ENCODE measurements at regions not wholly inside any gene's neighbourhood (a gene's known extent, or its start where the extent isn't known, plus 50 kb on each side); places are given as distances from the start of the nearest gene placed in this dataset.
"Not testable (repeated sequence)": the region's sequence is repeated elsewhere in the genome, so short reads cannot be mapped to it uniquely, and the experiment has no call there.

GRCh38 chr7:150016651-150017189, 143.0 kb downstream of the ATP6V0E2 start:
- DNase-seq; H3K4me1 Mint-ChIP-seq (ENCODE audit: low read depth); H3K36me3 Mint-ChIP-seq (ENCODE audit: insufficient read depth); H3K4me3 Mint-ChIP-seq; H3K27me3 Mint-ChIP-seq (ENCODE audit: low read depth); ATAC-seq; H3K9me3 Mint-ChIP-seq: not testable (repeated sequence)

DNA sequence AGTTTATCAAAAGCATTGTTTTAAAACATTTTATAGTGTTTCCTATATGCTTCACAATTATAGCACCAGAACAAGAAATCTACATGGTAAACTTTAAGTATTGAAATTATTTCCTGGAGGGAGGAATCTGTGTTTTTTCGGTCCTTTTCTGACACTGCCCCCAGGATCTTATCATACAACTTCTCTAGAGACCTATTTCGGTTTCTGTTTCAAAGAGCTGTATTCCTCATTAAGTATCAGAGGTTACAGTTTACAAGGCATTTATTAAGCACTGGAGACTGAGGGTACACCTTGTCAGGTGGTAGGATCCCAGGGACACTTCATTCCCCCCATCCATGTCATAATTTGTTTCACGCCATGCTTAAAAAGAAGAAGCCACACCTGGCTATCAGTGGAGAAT, 146.4 kb downstream of the ATP6V0E2 start:
- not testable (repeated sequence) for DNase-seq; H3K36me3 Mint-ChIP-seq (ENCODE audit: insufficient read depth)

GRCh38 chr7:150024550-150025490, 151.1 kb downstream of the ATP6V0E2 start:
- not testable (repeated sequence) for H3K36me3 Mint-ChIP-seq (ENCODE audit: insufficient read depth); H3K4me3 Mint-ChIP-seq; DNase-seq; H3K9me3 Mint-ChIP-seq; H3K27me3 Mint-ChIP-seq (ENCODE audit: low read depth); H3K4me1 Mint-ChIP-seq (ENCODE audit: low read depth); ATAC-seq

More for the DNA sequence above, 146.4 kb downstream of the ATP6V0E2 start:
- H3K4me1 Mint-ChIP-seq (ENCODE audit: low read depth); ATAC-seq; H3K9me3 Mint-ChIP-seq; H3K4me3 Mint-ChIP-seq; H3K27me3 Mint-ChIP-seq (ENCODE audit: low read depth): not testable (repeated sequence)

GRCh38 chr7:150025802-150026201, 152.0 kb downstream of the ATP6V0E2 start:
- H3K27me3 Mint-ChIP-seq (ENCODE audit: low read depth); H3K9me3 Mint-ChIP-seq; ATAC-seq; H3K36me3 Mint-ChIP-seq (ENCODE audit: insufficient read depth); H3K4me3 Mint-ChIP-seq; H3K4me1 Mint-ChIP-seq (ENCODE audit: low read depth); DNase-seq: not testable (repeated sequence)

GRCh38 chr7:150028344-150029012, 154.7 kb downstream of the ATP6V0E2 start:
- not testable (repeated sequence) for H3K9me3 Mint-ChIP-seq; DNase-seq; H3K4me1 Mint-ChIP-seq (ENCODE audit: low read depth); H3K4me3 Mint-ChIP-seq; H3K36me3 Mint-ChIP-seq (ENCODE audit: insufficient read depth); H3K27me3 Mint-ChIP-seq (ENCODE audit: low read depth); ATAC-seq

GRCh38 chr7:150029013-150029389, 155.2 kb downstream of the ATP6V0E2 start:
- not testable (repeated sequence) for H3K4me3 Mint-ChIP-seq; ATAC-seq; DNase-seq; H3K4me1 Mint-ChIP-seq (ENCODE audit: low read depth); H3K36me3 Mint-ChIP-seq (ENCODE audit: insufficient read depth); H3K27me3 Mint-ChIP-seq (ENCODE audit: low read depth); H3K9me3 Mint-ChIP-seq

GRCh38 chr7:150031733-150032132, 158.0 kb downstream of the ATP6V0E2 start:
- not testable (repeated sequence) for H3K9me3 Mint-ChIP-seq; H3K4me3 Mint-ChIP-seq; H3K4me1 Mint-ChIP-seq (ENCODE audit: low read depth); H3K36me3 Mint-ChIP-seq (ENCODE audit: insufficient read depth); ATAC-seq; DNase-seq; H3K27me3 Mint-ChIP-seq (ENCODE audit: low read depth)

- not testable (repeated sequence) for DNase-seq, H3K4me3 Mint-ChIP-seq
Observed at GRCh38 chr7:150033711-150034110, 159.9 kb downstream of the ATP6V0E2 start.

DNA sequence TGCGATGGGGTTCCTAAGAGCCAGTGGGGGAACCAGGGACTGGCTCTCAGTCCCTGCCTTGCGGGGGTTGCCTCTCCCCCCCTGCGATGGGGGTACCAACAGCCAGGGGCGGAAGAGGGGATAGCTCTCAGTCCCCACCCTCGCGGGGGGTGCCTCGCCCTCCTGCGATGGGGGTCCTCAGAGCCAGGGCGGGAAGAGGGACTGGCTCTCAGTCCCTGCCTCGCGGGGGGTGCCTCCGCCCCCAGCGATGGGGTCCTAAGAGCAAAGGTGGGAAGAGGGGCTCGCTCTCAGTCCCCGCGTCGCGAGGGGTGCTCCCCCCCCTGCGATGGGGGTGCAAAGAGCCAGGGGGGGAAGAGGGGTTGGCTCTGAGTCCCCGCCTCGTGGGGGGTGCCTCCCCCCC, 162.0 kb downstream of the ATP6V0E2 start:
- H3K9me3 Mint-ChIP-seq; H3K4me3 Mint-ChIP-seq; DNase-seq; H3K4me1 Mint-ChIP-seq (ENCODE audit: low read depth); H3K36me3 Mint-ChIP-seq (ENCODE audit: insufficient read depth); H3K27me3 Mint-ChIP-seq (ENCODE audit: low read depth); ATAC-seq: not testable (repeated sequence)

More at GRCh38 chr7:150033711-150034110, 159.9 kb downstream of the ATP6V0E2 start:
- H3K4me1 Mint-ChIP-seq (ENCODE audit: low read depth); H3K36me3 Mint-ChIP-seq (ENCODE audit: insufficient read depth); H3K27me3 Mint-ChIP-seq (ENCODE audit: low read depth); ATAC-seq; H3K9me3 Mint-ChIP-seq: not testable (repeated sequence)

DNA sequence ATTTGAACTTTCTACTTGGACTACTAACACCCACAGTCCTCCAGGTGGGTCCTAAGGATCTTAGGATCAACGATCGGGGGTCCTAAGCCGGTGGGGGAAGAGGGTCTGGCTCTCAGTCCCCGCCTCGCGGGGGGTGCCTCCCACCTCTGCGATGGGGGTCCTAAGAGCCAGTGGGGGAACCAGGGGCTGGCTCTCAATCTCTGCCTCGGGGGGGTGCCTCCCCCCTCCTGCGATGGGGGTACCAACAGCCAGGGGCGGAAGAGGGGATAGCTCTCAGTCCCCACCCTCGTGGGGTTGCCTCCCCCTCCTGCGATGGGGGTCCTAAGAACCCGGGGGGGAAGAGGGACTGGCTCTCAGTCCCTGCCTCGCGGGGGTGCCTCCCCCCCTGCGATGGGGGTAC, 165.3 kb downstream of the ATP6V0E2 start:
- not testable (repeated sequence) for H3K4me3 Mint-ChIP-seq; ATAC-seq; H3K36me3 Mint-ChIP-seq (ENCODE audit: insufficient read depth); H3K9me3 Mint-ChIP-seq; DNase-seq; H3K4me1 Mint-ChIP-seq (ENCODE audit: low read depth); H3K27me3 Mint-ChIP-seq (ENCODE audit: low read depth)

DNA sequence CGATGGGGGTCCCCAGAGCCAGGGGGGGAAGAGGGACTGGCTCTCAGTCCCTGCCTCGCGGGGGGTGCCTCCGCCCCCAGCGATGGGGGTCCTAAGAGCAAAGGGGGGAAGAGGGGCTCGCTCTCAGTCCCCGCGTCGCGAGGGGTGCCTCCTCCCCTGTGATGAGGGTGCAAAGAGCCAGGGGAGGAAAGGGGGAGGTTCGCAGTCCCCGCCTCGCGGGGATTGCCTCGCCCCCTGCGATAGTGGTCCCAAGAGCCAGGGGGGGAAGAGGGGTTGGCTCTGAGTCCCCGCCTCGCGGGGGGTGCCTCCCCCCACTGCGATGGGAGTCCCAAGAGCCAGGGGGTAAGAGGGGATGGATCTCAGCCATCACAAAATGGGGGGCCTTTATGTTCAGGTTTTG, 168.5 kb downstream of the ATP6V0E2 start:
- not testable (repeated sequence) for DNase-seq; ATAC-seq; H3K4me3 Mint-ChIP-seq; H3K4me1 Mint-ChIP-seq (ENCODE audit: low read depth); H3K9me3 Mint-ChIP-seq; H3K36me3 Mint-ChIP-seq (ENCODE audit: insufficient read depth)
- H3K27me3 Mint-ChIP-seq (ENCODE audit: low read depth) = peaks cover 21% of the 10 kb centered on the region

DNA sequence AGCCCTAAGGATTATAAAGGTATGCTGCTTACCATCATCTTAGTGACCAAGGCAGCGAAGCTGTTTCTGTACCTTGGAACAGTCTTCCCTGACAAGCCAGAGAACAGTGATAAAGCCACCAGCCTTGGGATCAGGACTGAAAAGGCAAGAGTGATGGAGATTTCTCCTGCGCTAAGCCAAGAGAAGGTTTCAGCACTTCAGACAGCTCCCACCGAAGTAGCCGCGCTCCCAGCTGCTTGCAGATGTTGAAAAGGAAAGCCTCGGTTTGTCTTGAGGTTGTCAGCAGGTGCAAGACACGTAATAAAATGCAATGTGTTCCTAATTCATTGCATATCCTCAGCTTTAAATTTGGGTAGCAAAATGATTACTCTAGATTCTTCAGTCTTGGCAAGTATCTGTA, 171.0 kb downstream of the ATP6V0E2 start:
- not testable (repeated sequence) for H3K4me3 Mint-ChIP-seq; H3K9me3 Mint-ChIP-seq; DNase-seq; H3K36me3 Mint-ChIP-seq (ENCODE audit: insufficient read depth); ATAC-seq
- H3K27me3 Mint-ChIP-seq (ENCODE audit: low read depth) = peaks cover 33% of the 10 kb centered on the region
- peaks cover 11% of the 10 kb centered on the region for H3K4me1 Mint-ChIP-seq (ENCODE audit: low read depth)

- H3K9me3 Mint-ChIP-seq; ATAC-seq; DNase-seq; H3K36me3 Mint-ChIP-seq (ENCODE audit: insufficient read depth); H3K4me3 Mint-ChIP-seq: not testable (repeated sequence)
- Mint-ChIP-seq H3K4me1 (ENCODE audit: low read depth) (peaks cover 11% of the 10 kb centered on the region), H3K27me3 (ENCODE audit: low read depth) (peaks cover 37% of the 10 kb centered on the region)
Observed at GRCh38 chr7:150045596-150045995, 171.8 kb downstream of the ATP6V0E2 start.

DNA sequence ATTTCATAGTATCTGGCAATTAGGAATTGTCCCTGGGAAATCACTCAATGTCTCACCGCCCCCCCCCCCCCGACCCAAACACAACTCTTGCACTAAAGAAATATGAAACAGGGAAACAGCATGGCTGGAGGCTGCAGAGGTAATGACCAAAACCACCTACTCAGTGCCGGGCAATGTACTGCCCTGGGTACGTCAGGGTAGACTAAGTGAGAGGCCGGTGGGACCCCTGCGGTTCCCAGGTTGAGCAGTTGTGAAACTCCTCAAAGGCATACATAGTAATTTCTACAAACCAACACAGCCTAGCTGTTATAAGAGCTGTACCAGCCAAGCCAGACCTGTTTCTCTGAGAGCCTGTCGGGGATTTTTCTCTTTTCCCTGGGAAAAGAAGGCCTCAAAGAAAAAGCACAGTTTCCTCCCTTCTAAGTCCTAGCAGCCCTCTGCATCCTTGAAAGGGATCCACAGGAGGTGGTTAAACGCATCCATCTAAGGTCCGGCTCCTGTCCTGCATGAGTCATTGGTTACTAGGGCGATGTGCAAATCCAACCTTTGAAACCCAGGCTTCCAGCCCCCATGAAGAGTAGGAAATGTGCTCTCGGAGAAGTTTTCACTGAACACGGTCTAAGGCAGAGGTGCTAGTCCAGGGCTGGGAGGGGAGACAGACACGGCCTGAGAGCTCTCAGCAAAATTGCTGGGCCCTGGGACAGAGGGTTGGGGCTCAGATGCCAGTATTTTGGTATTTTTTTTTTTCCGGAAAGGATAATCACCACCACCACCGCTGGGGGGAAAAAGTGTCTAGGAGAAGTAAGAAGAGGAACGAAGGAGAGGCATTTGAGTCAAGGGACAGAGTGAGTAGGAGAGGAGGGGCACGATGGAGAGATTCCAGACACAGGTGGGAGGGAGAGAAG, 172.8 kb downstream of the ATP6V0E2 start:
- ATAC-seq; H3K36me3 Mint-ChIP-seq (ENCODE audit: insufficient read depth); H3K9me3 Mint-ChIP-seq; DNase-seq: not testable (repeated sequence)
- Mint-ChIP-seq H3K27me3 (ENCODE audit: low read depth) (peaks cover 37% of the 10 kb centered on the region), H3K4me3 (peak overlapping the region; percentile 70), H3K4me1 (ENCODE audit: low read depth) (peaks cover 11% of the 10 kb centered on the region)
